ENCODE measurements at regions not wholly inside any gene's neighbourhood (a gene's known extent, or its start where the extent isn't known, plus 50 kb on each side); places are given as distances from the start of the nearest gene placed in this dataset.

- TF ChIP-seq, protein P1, sequence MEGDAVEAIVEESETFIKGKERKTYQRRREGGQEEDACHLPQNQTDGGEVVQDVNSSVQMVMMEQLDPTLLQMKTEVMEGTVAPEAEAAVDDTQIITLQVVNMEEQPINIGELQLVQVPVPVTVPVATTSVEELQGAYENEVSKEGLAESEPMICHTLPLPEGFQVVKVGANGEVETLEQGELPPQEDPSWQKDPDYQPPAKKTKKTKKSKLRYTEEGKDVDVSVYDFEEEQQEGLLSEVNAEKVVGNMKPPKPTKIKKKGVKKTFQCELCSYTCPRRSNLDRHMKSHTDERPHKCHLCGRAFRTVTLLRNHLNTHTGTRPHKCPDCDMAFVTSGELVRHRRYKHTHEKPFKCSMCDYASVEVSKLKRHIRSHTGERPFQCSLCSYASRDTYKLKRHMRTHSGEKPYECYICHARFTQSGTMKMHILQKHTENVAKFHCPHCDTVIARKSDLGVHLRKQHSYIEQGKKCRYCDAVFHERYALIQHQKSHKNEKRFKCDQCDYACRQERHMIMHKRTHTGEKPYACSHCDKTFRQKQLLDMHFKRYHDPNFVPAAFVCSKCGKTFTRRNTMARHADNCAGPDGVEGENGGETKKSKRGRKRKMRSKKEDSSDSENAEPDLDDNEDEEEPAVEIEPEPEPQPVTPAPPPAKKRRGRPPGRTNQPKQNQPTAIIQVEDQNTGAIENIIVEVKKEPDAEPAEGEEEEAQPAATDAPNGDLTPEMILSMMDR (conservative IDR thresholded peaks at IDR 0.05; ENCODE audit: low read depth, low read length) = no peak
- TF ChIP-seq, protein P2, sequence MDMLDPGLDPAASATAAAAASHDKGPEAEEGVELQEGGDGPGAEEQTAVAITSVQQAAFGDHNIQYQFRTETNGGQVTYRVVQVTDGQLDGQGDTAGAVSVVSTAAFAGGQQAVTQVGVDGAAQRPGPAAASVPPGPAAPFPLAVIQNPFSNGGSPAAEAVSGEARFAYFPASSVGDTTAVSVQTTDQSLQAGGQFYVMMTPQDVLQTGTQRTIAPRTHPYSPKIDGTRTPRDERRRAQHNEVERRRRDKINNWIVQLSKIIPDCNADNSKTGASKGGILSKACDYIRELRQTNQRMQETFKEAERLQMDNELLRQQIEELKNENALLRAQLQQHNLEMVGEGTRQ (IDR thresholded peaks at IDR 0.05; ENCODE audit: low read depth, low read length) = no peak
- no peak for TF ChIP-seq MAZ (IDR thresholded peaks at IDR 0.05; ENCODE audit: borderline replicate concordance, low read depth, low read length)
- no peak for TF ChIP-seq FOS (IDR thresholded peaks at IDR 0.05; ENCODE audit: low read depth, low read length)
- no peak for TF ChIP-seq POLR2A (IDR thresholded peaks at IDR 0.05; ENCODE audit: low read depth, low read length)
- no peak for TF ChIP-seq CEBPB (IDR thresholded peaks at IDR 0.05; ENCODE audit: low read depth, low read length)
- TF ChIP-seq MAFK (IDR thresholded peaks at IDR 0.05; ENCODE audit: low read depth, low read length) = no peak
- no peak for TF ChIP-seq ELK1 (IDR thresholded peaks at IDR 0.05; ENCODE audit: borderline replicate concordance, low read depth, low read length)
- no peak for TF ChIP-seq RAD21 (IDR thresholded peaks at IDR 0.05; ENCODE audit: low read length)
- no peak for TF ChIP-seq CHD1 (IDR thresholded peaks at IDR 0.05; ENCODE audit: low read depth, low read length)
Observed at GRCh38 chrX:11040996-11041395, 70.1 kb upstream of the HCCS start.
